ENCODE measurements at regions not wholly inside any gene's neighbourhood (a gene's known extent, or its start where the extent isn't known, plus 50 kb on each side); places are given as distances from the start of the nearest gene placed in this dataset.

GRCh38 chr10:91164520-91165065, 55.9 kb upstream of the PCGF5 start:
- TF ChIP-seq CTCF (IDR thresholded peaks at IDR 0.05) (no peak), POLR2AphosphoS5 (IDR thresholded peaks at IDR 0.05) (no peak), POLR2A (IDR thresholded peaks at IDR 0.05) (no peak)

Measured in suprapubic skin (tissue), 4 donors.